K562 (cell line): ENCODE measurements at regions not wholly inside any gene's neighbourhood (a gene's known extent, or its start where the extent isn't known, plus 50 kb on each side); places are given as distances from the start of the nearest gene placed in this dataset.

Experiments used
- ATAC-seq: fragments of 200-7000 bp; cut with Tn5 transposase; 3 replicates; pipeline ENCODE4 v1.9.1; 2020; ENCODE audit warnings: moderate library complexity
- BruUV-seq: library from RNA; stranded (reverse); fragments of 400-500 nt; replicated peaks from 2 replicates; lab custom pipeline; 2021; lab: Mats Ljungman, UMichigan
- CTCF ChIA-PET: fragments of 300-600 bp; formaldehyde crosslinking; extraction: SDS; loops from one replicate; lab custom pipeline; 2021; ENCODE audit warnings: low intra/inter-chr PET ratio; lab: Yijun Ruan, JAX
- POLR2A ChIA-PET: fragments of 300-600, 350-650 bp; sonication (Branson Sonifier 250); formaldehyde crosslinking; extraction: SDS; loops from one replicate; lab custom pipeline; 2021; ENCODE audit warnings: antibody characterized with exemption, inconsistent platforms; lab: Yijun Ruan, JAX
- DNase-seq, 4 experiments: peaks; one replicate each; pipeline versions ENCODE4 v3.0.0 to v3.0.0-alpha.2; 2011 to 2018; ENCODE audit warnings: low spot score in 3 of 4, mixed read lengths in 3 of 4; ENCODE audit errors: extremely low read depth in 1 of 4
- FAIRE-seq: peaks from 2 replicates; lab custom pipeline; 2011; peaks lifted over from hg19 to GRCh38; lab: Jason Lieb, UNC
- H2AFZ ChIP-seq: 2 replicates; pipeline ENCODE4 v1.6.0; 2011; ENCODE audit warnings: low read depth, low read length, control low read depth, inconsistent platforms
- H3K27ac ChIP-seq: fragments of 200-600 bp; 3 replicates; pipeline ENCODE4 v1.8.0; 2011; ENCODE audit warnings: low read depth, mild to moderate bottlenecking, control low read depth, inconsistent platforms, low read length, moderate library complexity, mixed read lengths; ENCODE audit errors: extremely low read depth
- H3K27me3 ChIP-seq, 2 experiments: fragments of 300-600 bp in 1 of 2; 2 replicates in 1 of 2; 3 replicates in 1 of 2; pipeline versions ENCODE4 v1.6.0 to v1.8.0; 2011; ENCODE audit warnings: inconsistent platforms in 2 of 2, low read length in 2 of 2, mild to moderate bottlenecking in 1 of 2, mixed read lengths in 1 of 2, moderate library complexity in 1 of 2; ENCODE audit not compliant: control insufficient read depth in 2 of 2, insufficient read depth in 2 of 2
- H3K36me3 ChIP-seq: fragments of 300-600 bp; 3 replicates; pipeline ENCODE4 v1.8.0; 2011; ENCODE audit warnings: mild to moderate bottlenecking, low read length, inconsistent platforms; ENCODE audit not compliant: control insufficient read depth, insufficient read depth
- H3K4me1 ChIP-seq, 2 experiments: fragments of 200-600 bp in 1 of 2; replicated peaks in 1 of 2; 2 replicates in 1 of 2; 3 replicates in 1 of 2; pipeline versions ENCODE4 v1.5.1 to v1.8.0; 2011; ENCODE audit warnings: inconsistent platforms in 2 of 2, low read length in 2 of 2, mild to moderate bottlenecking in 1 of 2, mixed read lengths in 1 of 2, moderate library complexity in 1 of 2; ENCODE audit not compliant: control insufficient read depth in 2 of 2, insufficient read depth in 2 of 2
- H3K4me2 ChIP-seq: 2 replicates; pipeline ENCODE4 v1.6.1; 2011; ENCODE audit warnings: low read length, control low read depth, inconsistent platforms, mixed read lengths; ENCODE audit not compliant: insufficient read depth
- H3K4me3 ChIP-seq: fragments of 200-600 bp; sonication (generic), shearing (Covaris generic); 2 replicates; pipeline ENCODE4 v1.5.1; 2016; ENCODE audit warnings: control low read depth, inconsistent platforms
- H3K79me2 ChIP-seq: fragments of 200-600 bp; 3 replicates; pipeline ENCODE4 v1.8.0; 2011; ENCODE audit warnings: low read length, inconsistent platforms; ENCODE audit not compliant: control insufficient read depth, insufficient read depth
- H3K9ac ChIP-seq, 2 experiments: 2 replicates each; pipeline versions ENCODE4 v1.6.0 to v1.6.1; 2011; ENCODE audit warnings: low read depth in 2 of 2, low read length in 2 of 2, control low read depth in 1 of 2, inconsistent platforms in 1 of 2, mild to moderate bottlenecking in 1 of 2, mixed read lengths in 1 of 2; ENCODE audit not compliant: insufficient read depth in 1 of 2
- H3K9me1 ChIP-seq: one replicate; pipeline ENCODE4 v1.6.0; 2011; ENCODE audit warnings: inconsistent platforms, mild to moderate bottlenecking, low read length, moderate library complexity; ENCODE audit not compliant: control insufficient read depth, insufficient read depth
- H3K9me3 ChIP-seq: replicated peaks from 2 replicates; pipeline ENCODE4 v1.5.1; 2011; ENCODE audit warnings: low read depth, low read length, inconsistent platforms; ENCODE audit not compliant: control insufficient read depth, insufficient read depth
- H4K20me1 ChIP-seq: replicated peaks from 2 replicates; pipeline ENCODE4 v1.6.1; 2011; ENCODE audit warnings: low read length, inconsistent platforms, mixed read lengths; ENCODE audit not compliant: control insufficient read depth, insufficient read depth
- ARID1B ChIP-seq: fragments of 450-650 bp; IDR thresholded peaks from 2 replicates; pipeline ENCODE4 v1.6.1; 2016; ENCODE audit warnings: antibody characterized with exemption, mild to moderate bottlenecking, inconsistent platforms
- COPS2 ChIP-seq: fragments of 450-650 bp; conservative IDR thresholded peaks from 2 replicates; pipeline ENCODE4 v1.6.1; 2016; ENCODE audit warnings: mild to moderate bottlenecking, moderate library complexity
- DIDO1 ChIP-seq: fragments of 450-650 bp; IDR thresholded peaks from 2 replicates; pipeline ENCODE4 v1.6.1; 2016; ENCODE audit warnings: low read depth, missing biosample characterization, missing genetic modification characterization
- EP300 ChIP-seq: IDR thresholded peaks from 2 replicates; pipeline ENCODE4 v1.6.1; 2012; ENCODE audit warnings: low read length, improper control_type of control experiment
- HMGN3 ChIP-seq: IDR thresholded peaks from 2 replicates; pipeline ENCODE4 v1.6.1; 2011; ENCODE audit warnings: borderline replicate concordance, low read depth, mild to moderate bottlenecking, mixed read lengths, low read length; ENCODE audit not compliant: insufficient read length; ENCODE audit errors: extremely low read depth
- KLF1 ChIP-seq: fragments of 450-650 bp; IDR thresholded peaks from 2 replicates; pipeline ENCODE4 v1.6.1; 2016; ENCODE audit warnings: missing genetic modification characterization, missing compliant biosample characterization
- MCM5 ChIP-seq: fragments of 450-650 bp; IDR thresholded peaks from 2 replicates; pipeline ENCODE4 v1.6.1; 2016; ENCODE audit warnings: low read depth
- MXD1 ChIP-seq: fragments of 250-450 bp; sonication (Bioruptor Pico); IDR thresholded peaks from 2 replicates; pipeline ENCODE4 v1.8.0; 2021; ENCODE audit warnings: borderline replicate concordance, mild to moderate bottlenecking, moderate library complexity; ENCODE audit not compliant: poor library complexity, severe bottlenecking
- PML ChIP-seq: IDR thresholded peaks from 2 replicates; pipeline ENCODE4 v1.6.1; 2012; ENCODE audit warnings: low read length, inconsistent platforms
- ZNF232 ChIP-seq: sonication (generic); formaldehyde crosslinking; IDR thresholded peaks from 2 replicates; pipeline ENCODE4 v1.8.0; 2022; ENCODE audit warnings: mild to moderate bottlenecking, missing genetic modification reagents
- WGBS: fragments of 100-300 bp; shearing (Covaris generic); methylation state at CpG from one replicate; pipeline ENCODE4 v1.1.6; 2016; ENCODE audit warnings: low coverage, mixed read lengths; ENCODE audit not compliant: insufficient coverage; ENCODE audit errors: missing lambda C conversion rate; 5-methylcytosine and 5-hydroxymethylcytosine counted together
- in situ Hi-C: fragments of 300-500 bp; cut with MboI; formaldehyde crosslinking; loops from 4 replicates; pipeline ENCODE4 v1.15.0; 2018; ENCODE audit warnings: inconsistent platforms, mixed read lengths
- intact Hi-C: fragments of 100-400 bp; cut with micrococcal nuclease; formaldehyde crosslinking; loops from 2 replicates; pipeline ENCODE4 v1.14.2; 2022
- TF ChIP-seq, protein P1 (sequence below): fragments of 250-450 bp; sonication (Bioruptor Pico); IDR thresholded peaks from 2 replicates; pipeline ENCODE4 v1.4.0; 2020; ENCODE audit warnings: mild to moderate bottlenecking, moderate library complexity
- TF ChIP-seq, protein P2 (sequence below): sonication (generic); formaldehyde crosslinking; IDR thresholded peaks from 2 replicates; pipeline ENCODE4 v1.9.0; 2022; ENCODE audit warnings: mild to moderate bottlenecking, missing genetic modification reagents
- TF ChIP-seq, protein P3 (sequence below): sonication (generic); formaldehyde crosslinking; IDR thresholded peaks from 2 replicates; pipeline ENCODE4 v1.9.0; 2022; ENCODE audit warnings: mild to moderate bottlenecking, missing genetic modification reagents

GRCh38 chr5:125433457-125433856 is 687.0 kb upstream of the ZNF608 start:
- Histone ChIP-seq H4K20me1 (no peaks in the 10 kb centered on the region), H3K4me2 (no peak overlapping the region), H3K9ac (no peak overlapping the region), H3K27me3 (no peaks in the 10 kb centered on the region), H3K79me2 (no peaks in the 10 kb centered on the region), H3K4me1 (no peaks in the 10 kb centered on the region), H3K36me3 (no peaks in the 10 kb centered on the region), H3K9me1 (no peaks in the 10 kb centered on the region), H2AFZ (no peak overlapping the region), H3K9me3 (peaks cover 2% of the 10 kb centered on the region; the same call in 1 of the 2 replicates), H3K4me3 (no peak overlapping the region), H3K27ac (no peak overlapping the region)
- WGBS: 7% methylated on average over 2 of the region's 2 CpGs
- TF ChIP-seq ARID1B (no peak), DIDO1 (no peak), EP300 (no peak), HMGN3 (no peak)
- intact Hi-C loops: no loop called here
- CTCF ChIA-PET: no interaction called here
- POLR2A ChIA-PET: no interaction called here
- DNase-seq (no peak), ATAC-seq (no peak), FAIRE-seq (no peak)
- in situ Hi-C loops: no loop called here
- BruUV-seq: no TSS peak

- intact Hi-C loops (no loop called here), in situ Hi-C loops (no loop called here)
- Histone ChIP-seq H2AFZ (no peak overlapping the region), H3K4me3 (no peak overlapping the region), H3K9me1 (no peaks in the 10 kb centered on the region), H3K4me1 (no peaks in the 10 kb centered on the region), H3K4me2 (no peak overlapping the region), H3K9me3 (peaks cover 2% of the 10 kb centered on the region; the same call in 1 of the 2 replicates), H3K27ac (no peak overlapping the region), H3K36me3 (no peaks in the 10 kb centered on the region), H3K27me3 (no peaks in the 10 kb centered on the region), H3K9ac (no peak overlapping the region), H4K20me1 (no peaks in the 10 kb centered on the region), H3K79me2 (no peaks in the 10 kb centered on the region)
- BruUV-seq: no TSS peak
- DNase-seq (no peak), FAIRE-seq (no peak), ATAC-seq (no peak)
- ChIA-PET POLR2A (no interaction called here), CTCF (no interaction called here)
- TF ChIP-seq, protein P1, sequence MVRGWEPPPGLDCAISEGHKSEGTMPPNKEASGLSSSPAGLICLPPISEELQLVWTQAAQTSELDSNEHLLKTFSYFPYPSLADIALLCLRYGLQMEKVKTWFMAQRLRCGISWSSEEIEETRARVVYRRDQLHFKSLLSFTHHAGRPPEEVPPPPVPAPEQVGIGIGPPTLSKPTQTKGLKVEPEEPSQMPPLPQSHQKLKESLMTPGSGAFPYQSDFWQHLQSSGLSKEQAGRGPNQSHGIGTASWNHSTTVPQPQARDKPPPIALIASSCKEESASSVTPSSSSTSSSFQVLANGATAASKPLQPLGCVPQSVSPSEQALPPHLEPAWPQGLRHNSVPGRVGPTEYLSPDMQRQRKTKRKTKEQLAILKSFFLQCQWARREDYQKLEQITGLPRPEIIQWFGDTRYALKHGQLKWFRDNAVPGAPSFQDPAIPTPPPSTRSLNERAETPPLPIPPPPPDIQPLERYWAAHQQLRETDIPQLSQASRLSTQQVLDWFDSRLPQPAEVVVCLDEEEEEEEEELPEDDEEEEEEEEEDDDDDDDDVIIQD (CRISPR knock-in tag): no peak
- TF ChIP-seq, protein P2, sequence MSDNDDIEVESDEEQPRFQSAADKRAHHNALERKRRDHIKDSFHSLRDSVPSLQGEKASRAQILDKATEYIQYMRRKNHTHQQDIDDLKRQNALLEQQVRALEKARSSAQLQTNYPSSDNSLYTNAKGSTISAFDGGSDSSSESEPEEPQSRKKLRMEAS (CRISPR knock-in tag): no peak
- no peak for TF ChIP-seq MXD1 (CRISPR knock-in tag)
- TF ChIP-seq PML: no peak
- TF ChIP-seq, protein P3, sequence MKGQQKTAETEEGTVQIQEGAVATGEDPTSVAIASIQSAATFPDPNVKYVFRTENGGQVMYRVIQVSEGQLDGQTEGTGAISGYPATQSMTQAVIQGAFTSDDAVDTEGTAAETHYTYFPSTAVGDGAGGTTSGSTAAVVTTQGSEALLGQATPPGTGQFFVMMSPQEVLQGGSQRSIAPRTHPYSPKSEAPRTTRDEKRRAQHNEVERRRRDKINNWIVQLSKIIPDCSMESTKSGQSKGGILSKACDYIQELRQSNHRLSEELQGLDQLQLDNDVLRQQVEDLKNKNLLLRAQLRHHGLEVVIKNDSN (CRISPR knock-in tag): no peak
- no peak for TF ChIP-seq ZNF232
- TF ChIP-seq COPS2: no peak
- TF ChIP-seq KLF1 (tag): no peak
- TF ChIP-seq MCM5: no peak
These were observed 692.8 kb upstream of the ZNF608 start for GRCh38 chr5:125439243-125439642.
